ENCODE measurements at regions not wholly inside any gene's neighbourhood (a gene's known extent, or its start where the extent isn't known, plus 50 kb on each side); places are given as distances from the start of the nearest gene placed in this dataset.

DNA sequence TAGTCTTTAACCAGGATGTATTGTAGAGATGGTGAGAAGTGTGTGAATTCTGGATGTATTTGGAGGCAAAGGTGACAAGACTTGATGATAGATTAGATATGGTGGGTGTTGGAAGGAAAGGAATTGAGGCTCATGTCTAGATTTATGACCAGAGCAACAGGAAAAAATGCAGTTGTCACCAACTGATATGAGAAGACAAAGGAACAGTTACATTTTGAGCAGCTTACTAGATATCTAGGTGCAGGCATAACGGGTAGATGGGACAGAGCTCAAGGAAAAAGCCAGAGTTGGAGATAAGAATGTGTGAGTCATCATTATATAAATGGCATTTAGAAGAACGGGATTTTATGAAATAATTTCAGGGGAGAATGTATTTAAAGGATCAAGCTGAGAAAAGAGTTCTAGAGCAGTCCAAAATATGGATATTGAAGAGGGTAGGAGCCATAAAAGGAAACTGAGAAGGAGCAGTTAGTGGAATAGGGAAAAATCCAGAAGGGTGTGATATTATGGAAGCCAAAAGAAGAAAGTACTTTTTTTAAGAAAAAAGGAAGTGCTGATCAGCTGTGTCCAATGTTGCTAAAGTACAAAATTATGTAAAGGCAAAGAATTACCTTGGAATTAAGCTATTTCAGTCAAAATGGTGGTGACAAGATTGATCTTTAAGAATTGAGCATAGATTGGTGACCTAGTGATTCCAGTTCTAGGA is 262.5 kb downstream of the CGGBP1 start:
- no peak for DNase-seq (ENCODE audit: low spot score)
- H3K36me3 ChIP-seq (ENCODE audit: control insufficient read depth in 4 of 4, insufficient read depth in 3 of 4, low read depth in 1 of 4, low read length in 3 of 4): no peaks in the 10 kb centered on the region
- peaks cover 6 to 12% (median 7%) of the 10 kb centered on the region in 4 donors for H3K4me1 ChIP-seq (ENCODE audit: control insufficient read depth in 4 of 4, insufficient read depth in 4 of 4, low read length in 3 of 4)
- no peak overlapping the region for H3K9ac ChIP-seq (ENCODE audit: low read depth in 1 of 2, low read length in 2 of 2)
- TF ChIP-seq, protein P1, sequence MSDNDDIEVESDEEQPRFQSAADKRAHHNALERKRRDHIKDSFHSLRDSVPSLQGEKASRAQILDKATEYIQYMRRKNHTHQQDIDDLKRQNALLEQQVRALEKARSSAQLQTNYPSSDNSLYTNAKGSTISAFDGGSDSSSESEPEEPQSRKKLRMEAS (IDR thresholded peaks at IDR 0.05): no peak
- TF ChIP-seq HNF4A (conservative IDR thresholded peaks at IDR 0.05): no peak
- TF ChIP-seq TAF1 (conservative IDR thresholded peaks at IDR 0.05): no peak
- no peak for TF ChIP-seq FOXA2 (IDR thresholded peaks at IDR 0.05)
- TF ChIP-seq, protein P2, sequence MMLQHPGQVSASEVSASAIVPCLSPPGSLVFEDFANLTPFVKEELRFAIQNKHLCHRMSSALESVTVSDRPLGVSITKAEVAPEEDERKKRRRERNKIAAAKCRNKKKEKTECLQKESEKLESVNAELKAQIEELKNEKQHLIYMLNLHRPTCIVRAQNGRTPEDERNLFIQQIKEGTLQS (IDR thresholded peaks at IDR 0.05): no peak
- no peak for TF ChIP-seq FOXA1 (IDR thresholded peaks at IDR 0.05)
- no peak for TF ChIP-seq GABPA (IDR thresholded peaks at IDR 0.05 in 1 of 2, conservative IDR thresholded peaks at IDR 0.05 in 1 of 2)
- TF ChIP-seq, protein P3, sequence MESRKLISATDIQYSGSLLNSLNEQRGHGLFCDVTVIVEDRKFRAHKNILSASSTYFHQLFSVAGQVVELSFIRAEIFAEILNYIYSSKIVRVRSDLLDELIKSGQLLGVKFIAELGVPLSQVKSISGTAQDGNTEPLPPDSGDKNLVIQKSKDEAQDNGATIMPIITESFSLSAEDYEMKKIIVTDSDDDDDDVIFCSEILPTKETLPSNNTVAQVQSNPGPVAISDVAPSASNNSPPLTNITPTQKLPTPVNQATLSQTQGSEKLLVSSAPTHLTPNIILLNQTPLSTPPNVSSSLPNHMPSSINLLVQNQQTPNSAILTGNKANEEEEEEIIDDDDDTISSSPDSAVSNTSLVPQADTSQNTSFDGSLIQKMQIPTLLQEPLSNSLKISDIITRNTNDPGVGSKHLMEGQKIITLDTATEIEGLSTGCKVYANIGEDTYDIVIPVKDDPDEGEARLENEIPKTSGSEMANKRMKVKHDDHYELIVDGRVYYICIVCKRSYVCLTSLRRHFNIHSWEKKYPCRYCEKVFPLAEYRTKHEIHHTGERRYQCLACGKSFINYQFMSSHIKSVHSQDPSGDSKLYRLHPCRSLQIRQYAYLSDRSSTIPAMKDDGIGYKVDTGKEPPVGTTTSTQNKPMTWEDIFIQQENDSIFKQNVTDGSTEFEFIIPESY (IDR thresholded peaks at IDR 0.05): no peak
- no peak for TF ChIP-seq NR2F2 (IDR thresholded peaks at IDR 0.05)
- TF ChIP-seq EGR1 (IDR thresholded peaks at IDR 0.05; ENCODE audit: low read depth in 2 of 2): no peak
- TF ChIP-seq JUND (IDR thresholded peaks at IDR 0.05): no peak
- TF ChIP-seq HNF4G (IDR thresholded peaks at IDR 0.05): no peak
- no peak for TF ChIP-seq YY1 (IDR thresholded peaks at IDR 0.05)
- no peak for TF ChIP-seq SP1 (IDR thresholded peaks at IDR 0.05)
- peaks cover 0 to 9% (median 2%) of the 10 kb centered on the region in 4 donors for H3K27me3 ChIP-seq (ENCODE audit: control insufficient read depth in 4 of 4, insufficient read depth in 4 of 4, low read length in 3 of 4)
- no peak overlapping the region for H3K27ac ChIP-seq (ENCODE audit: low read depth in 1 of 2, low read length in 2 of 2)
- 21% methylated on average over 2 of the region's 2 CpGs for WGBS
- H3K9me3 ChIP-seq (ENCODE audit: control insufficient read depth in 4 of 4, low read length in 3 of 4): no peaks in the 10 kb centered on the region
- no peak overlapping the region for H3K4me3 ChIP-seq (ENCODE audit: low read depth in 1 of 3, low read length in 3 of 3)

DNA sequence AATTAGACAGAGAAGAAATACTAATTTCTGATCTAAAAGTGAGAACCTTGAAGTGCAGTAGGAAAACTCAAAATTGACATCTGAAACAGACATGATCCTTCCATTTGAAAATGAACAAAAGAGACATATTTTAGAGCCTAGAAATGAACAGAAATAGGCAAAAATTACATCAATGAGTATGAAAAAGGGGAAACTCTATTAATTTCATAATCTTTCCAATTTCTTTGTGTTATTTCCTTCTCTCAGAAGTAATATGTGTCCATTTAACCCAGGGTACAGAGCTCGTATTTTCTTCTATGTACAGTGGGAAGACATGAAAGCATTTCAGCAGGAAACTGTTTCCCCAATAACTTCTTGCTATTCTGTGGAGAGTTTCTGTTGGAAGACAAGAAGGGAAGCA is 263.1 kb downstream of the CGGBP1 start:
- H3K27me3 ChIP-seq (ENCODE audit: control insufficient read depth in 4 of 4, insufficient read depth in 4 of 4, low read length in 3 of 4): peaks cover 0 to 9% (median 2%) of the 10 kb centered on the region in 4 donors
- no peak overlapping the region for H3K27ac ChIP-seq (ENCODE audit: low read depth in 1 of 2, low read length in 2 of 2)
- no peak overlapping the region for H3K4me3 ChIP-seq (ENCODE audit: low read depth in 1 of 3, low read length in 3 of 3)
- no peaks in the 10 kb centered on the region for H3K36me3 ChIP-seq (ENCODE audit: control insufficient read depth in 4 of 4, insufficient read depth in 3 of 4, low read depth in 1 of 4, low read length in 3 of 4)
- WGBS: 59% methylated on average over 1 of the region's 1 CpG
- no peaks in the 10 kb centered on the region for H3K9me3 ChIP-seq (ENCODE audit: control insufficient read depth in 4 of 4, low read length in 3 of 4)
- peaks cover 6 to 12% (median 7%) of the 10 kb centered on the region in 4 donors for H3K4me1 ChIP-seq (ENCODE audit: control insufficient read depth in 4 of 4, insufficient read depth in 4 of 4, low read length in 3 of 4)
- H3K9ac ChIP-seq (ENCODE audit: low read depth in 1 of 2, low read length in 2 of 2): no peak overlapping the region
- TF ChIP-seq HNF4G (IDR thresholded peaks at IDR 0.05) (no peak), HNF4A (conservative IDR thresholded peaks at IDR 0.05) (no peak), GABPA (IDR thresholded peaks at IDR 0.05 in 1 of 2, conservative IDR thresholded peaks at IDR 0.05 in 1 of 2) (no peak), NR2F2 (IDR thresholded peaks at IDR 0.05) (no peak), SP1 (IDR thresholded peaks at IDR 0.05) (no peak), YY1 (IDR thresholded peaks at IDR 0.05) (no peak), FOXA1 (IDR thresholded peaks at IDR 0.05) (no peak), FOXA2 (IDR thresholded peaks at IDR 0.05) (no peak), EGR1 (IDR thresholded peaks at IDR 0.05; ENCODE audit: low read depth in 2 of 2) (no peak), RXRA (IDR thresholded peaks at IDR 0.05) (no peak), RAD21 (IDR thresholded peaks at IDR 0.05) (no peak), TAF1 (conservative IDR thresholded peaks at IDR 0.05) (no peak)
- TF ChIP-seq, protein P4, sequence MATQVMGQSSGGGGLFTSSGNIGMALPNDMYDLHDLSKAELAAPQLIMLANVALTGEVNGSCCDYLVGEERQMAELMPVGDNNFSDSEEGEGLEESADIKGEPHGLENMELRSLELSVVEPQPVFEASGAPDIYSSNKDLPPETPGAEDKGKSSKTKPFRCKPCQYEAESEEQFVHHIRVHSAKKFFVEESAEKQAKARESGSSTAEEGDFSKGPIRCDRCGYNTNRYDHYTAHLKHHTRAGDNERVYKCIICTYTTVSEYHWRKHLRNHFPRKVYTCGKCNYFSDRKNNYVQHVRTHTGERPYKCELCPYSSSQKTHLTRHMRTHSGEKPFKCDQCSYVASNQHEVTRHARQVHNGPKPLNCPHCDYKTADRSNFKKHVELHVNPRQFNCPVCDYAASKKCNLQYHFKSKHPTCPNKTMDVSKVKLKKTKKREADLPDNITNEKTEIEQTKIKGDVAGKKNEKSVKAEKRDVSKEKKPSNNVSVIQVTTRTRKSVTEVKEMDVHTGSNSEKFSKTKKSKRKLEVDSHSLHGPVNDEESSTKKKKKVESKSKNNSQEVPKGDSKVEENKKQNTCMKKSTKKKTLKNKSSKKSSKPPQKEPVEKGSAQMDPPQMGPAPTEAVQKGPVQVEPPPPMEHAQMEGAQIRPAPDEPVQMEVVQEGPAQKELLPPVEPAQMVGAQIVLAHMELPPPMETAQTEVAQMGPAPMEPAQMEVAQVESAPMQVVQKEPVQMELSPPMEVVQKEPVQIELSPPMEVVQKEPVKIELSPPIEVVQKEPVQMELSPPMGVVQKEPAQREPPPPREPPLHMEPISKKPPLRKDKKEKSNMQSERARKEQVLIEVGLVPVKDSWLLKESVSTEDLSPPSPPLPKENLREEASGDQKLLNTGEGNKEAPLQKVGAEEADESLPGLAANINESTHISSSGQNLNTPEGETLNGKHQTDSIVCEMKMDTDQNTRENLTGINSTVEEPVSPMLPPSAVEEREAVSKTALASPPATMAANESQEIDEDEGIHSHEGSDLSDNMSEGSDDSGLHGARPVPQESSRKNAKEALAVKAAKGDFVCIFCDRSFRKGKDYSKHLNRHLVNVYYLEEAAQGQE (IDR thresholded peaks at IDR 0.05): no peak
- TF ChIP-seq, protein P3 (IDR thresholded peaks at IDR 0.05): no peak
- TF ChIP-seq, protein P1 (IDR thresholded peaks at IDR 0.05): no peak
- TF ChIP-seq, protein P5, sequence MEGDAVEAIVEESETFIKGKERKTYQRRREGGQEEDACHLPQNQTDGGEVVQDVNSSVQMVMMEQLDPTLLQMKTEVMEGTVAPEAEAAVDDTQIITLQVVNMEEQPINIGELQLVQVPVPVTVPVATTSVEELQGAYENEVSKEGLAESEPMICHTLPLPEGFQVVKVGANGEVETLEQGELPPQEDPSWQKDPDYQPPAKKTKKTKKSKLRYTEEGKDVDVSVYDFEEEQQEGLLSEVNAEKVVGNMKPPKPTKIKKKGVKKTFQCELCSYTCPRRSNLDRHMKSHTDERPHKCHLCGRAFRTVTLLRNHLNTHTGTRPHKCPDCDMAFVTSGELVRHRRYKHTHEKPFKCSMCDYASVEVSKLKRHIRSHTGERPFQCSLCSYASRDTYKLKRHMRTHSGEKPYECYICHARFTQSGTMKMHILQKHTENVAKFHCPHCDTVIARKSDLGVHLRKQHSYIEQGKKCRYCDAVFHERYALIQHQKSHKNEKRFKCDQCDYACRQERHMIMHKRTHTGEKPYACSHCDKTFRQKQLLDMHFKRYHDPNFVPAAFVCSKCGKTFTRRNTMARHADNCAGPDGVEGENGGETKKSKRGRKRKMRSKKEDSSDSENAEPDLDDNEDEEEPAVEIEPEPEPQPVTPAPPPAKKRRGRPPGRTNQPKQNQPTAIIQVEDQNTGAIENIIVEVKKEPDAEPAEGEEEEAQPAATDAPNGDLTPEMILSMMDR (IDR thresholded peaks at IDR 0.05; ENCODE audit: low read depth, low read length, missing input control): no peak
- TF ChIP-seq, protein P2 (IDR thresholded peaks at IDR 0.05): no peak
- no peak for DNase-seq (ENCODE audit: low spot score)

Data from liver (tissue), 8 donors.